ENCODE measurements at regions not wholly inside any gene's neighbourhood (a gene's known extent, or its start where the extent isn't known, plus 50 kb on each side); places are given as distances from the start of the nearest gene placed in this dataset.
"Not testable (repeated sequence)": the region's sequence is repeated elsewhere in the genome, so short reads cannot be mapped to it uniquely, and the experiment has no call there.

DNA sequence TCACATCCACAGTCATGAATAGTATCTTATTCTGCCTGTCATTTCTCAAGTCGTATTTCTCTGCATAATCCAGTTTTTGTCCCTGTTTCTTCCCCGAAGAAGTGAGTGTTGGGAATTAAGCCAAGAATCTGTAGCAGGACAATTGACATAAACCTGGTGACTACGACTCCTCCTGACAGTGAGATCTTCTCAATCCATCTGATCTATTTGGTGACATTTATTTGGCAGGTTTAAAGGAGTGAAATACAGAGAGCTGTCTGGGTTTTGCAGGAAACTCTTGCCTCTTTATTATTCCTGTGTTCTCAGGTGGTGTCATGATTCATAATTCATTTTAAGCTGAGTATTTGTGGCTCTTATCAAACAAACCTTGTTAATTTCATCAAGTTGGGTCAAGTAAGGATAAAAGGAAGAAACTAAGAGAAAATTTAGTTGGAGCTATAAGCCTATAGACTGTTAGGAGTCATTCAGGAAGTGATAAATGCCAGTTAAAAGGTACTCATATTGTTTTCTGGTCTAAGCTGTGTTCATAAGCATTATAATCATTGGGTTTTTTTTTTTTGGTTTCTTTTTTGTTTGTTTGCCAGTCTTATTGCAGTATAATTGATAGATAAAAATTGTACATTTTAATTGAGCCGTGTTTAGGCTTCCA, 95.9 kb upstream of the PCSK1 start:
- DNase-seq (ENCODE audit: low spot score): no peak

DNA sequence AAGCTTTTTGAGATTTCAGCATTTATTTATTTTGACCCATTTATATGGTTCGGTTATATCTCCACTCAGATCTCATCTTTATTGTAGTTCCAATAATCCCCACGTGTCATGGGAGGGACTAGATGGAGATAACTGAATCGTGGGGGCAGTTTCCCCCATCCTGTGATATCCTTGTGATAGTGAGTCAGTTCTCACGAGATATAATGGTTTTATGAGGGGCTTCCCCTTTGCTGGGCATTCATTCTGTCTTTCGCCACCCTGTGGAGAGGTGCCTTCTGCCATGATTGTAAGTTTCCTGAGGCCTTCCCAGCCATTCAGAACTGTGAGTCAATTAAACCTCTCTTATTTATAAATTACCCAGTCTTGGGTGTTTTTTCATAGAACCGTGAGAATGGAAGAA, 96.5 kb upstream of the PCSK1 start:
- no peak for DNase-seq (ENCODE audit: low spot score)

DNA sequence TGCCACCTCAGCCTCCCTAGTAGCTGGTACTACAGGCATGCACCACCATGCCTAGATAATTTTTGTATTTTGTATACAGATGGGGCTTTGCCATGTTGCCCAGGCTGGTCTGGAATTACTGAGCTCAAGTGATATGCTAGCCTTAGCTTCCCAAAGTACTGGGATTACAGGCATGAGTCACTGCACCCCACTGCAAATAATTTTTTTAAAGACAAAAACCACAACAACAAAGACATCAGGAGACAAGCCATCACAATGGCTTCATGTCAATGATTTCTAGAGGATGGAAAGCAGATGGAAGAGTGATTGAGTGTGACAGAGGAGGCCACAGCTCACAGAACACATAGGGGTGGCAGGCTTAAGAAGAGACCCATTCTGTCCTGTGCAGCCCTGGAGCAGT, 97.9 kb upstream of the PCSK1 start:
- DNase-seq (ENCODE audit: low spot score): no peak

DNA sequence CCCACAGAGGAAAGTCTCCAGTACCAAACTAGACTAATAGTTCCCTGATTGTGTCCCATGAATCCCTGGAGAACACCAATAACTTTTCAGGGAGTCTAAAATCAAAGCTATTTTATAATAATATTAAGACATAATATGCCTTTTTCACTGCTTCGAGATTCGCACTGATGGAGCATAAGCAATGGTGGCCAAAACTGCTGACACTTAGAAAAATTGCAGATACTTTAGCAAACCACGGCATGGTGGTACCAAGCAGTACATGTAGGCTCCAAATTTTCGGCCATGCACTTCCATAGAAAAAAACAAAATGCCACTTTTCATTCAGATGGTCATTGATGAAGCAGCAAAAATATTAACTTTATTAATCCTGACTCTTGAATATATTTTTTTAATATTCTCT, 100.3 kb upstream of the PCSK1 start:
- DNase-seq (ENCODE audit: low spot score): no peak

DNA sequence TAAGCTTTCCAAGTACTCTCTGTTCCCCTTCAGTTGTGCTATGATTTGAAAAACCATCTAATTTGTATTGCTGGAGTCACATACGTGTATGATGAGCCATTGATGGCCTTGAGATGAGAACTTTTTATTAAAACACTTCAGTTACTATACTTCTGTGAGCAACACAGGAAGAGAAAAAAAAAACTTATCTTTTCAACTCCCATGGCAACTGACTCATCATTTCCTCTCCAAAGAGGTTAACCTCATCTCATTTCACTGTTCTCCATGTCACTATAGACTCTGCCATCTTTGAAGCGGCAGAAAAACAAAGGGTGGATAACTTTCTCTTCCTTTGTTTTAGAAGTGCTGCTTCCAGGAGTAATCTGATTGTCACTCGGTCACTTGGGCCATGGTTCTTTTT, 104.3 kb upstream of the PCSK1 start:
- DNase-seq (ENCODE audit: low spot score): peak; percentile 71

DNA sequence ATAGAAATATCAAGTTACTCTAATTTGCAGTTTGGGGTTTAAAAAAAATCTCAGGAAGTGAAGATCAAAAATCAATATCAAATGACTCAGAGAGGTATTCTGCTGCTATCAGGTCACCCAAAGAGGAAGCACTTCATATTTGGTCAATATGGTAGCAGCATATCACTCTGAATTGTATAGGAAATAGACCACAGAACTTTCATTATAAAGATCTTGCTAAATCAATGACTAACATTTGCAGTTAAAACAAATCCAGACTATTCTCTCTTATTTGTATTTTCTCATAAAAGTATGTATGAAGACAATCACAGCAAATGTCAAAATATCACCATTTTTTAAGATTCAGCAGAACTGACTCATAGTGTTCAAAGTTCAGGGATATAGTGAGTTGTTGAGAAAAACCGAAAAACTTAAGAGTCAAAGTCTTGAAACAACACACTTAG, 105.8 kb upstream of the PCSK1 start:
- DNase-seq (ENCODE audit: low spot score): peak; percentile 39

DNA sequence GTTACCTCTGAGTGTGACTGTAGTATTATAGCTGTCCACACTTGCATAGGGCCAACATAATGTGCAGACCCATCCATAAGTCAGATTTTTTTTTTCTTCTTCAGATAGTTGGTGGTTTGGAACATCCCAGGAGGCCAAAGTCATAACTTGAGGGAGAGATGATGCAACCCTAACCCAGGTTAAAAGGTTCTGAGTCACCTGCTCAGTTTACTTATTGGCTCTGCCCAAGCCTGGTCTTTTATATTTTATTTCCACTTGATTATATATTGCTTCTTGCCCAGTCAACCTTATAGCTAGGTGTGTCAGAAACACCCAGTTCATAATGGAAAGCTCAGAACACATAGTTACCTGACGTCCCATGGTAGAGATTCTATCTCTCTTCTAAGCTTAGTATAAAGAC, 113.1 kb upstream of the PCSK1 start:
- DNase-seq (ENCODE audit: low spot score): no peak

DNA sequence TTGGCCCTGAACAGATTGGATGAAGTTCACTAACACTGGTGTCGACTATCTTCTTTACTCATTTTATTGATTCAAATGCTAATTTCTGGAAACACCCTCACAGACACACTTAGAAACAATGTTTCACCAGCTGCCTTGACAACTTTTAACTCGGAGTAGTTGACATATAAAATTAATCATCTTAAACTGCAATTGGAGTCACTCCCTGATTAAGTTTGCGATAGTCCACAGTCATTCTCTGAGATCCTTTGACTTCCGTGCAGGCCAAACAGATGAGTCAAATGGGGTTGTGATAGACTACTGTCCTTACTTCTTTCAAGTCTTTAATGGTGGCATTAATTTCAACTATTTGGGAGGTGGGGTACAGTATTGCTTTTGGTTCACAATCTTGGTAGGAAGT, 114.4 kb upstream of the PCSK1 start:
- no peak for DNase-seq (ENCODE audit: low spot score)

DNA sequence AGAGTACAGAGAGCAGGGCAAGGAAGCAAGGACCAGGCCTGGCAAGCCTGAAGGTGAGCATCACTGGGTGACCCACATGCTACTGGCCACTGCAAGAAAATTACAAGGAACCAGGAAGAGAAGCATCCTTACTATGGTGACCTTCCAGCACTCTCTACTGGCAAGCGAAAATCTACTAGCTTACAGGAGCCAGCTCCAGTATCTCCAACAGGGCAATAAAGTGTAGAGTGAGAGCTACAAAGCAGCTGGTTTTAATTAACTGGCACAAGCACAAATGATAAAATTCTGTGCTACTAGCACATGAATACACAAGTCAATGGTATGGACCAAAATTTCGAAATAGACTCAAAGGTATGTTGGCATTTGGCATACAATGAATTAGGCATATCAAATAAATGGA, 113.3 kb upstream of the CAST start:
- no peak for DNase-seq (ENCODE audit: low spot score)

DNA sequence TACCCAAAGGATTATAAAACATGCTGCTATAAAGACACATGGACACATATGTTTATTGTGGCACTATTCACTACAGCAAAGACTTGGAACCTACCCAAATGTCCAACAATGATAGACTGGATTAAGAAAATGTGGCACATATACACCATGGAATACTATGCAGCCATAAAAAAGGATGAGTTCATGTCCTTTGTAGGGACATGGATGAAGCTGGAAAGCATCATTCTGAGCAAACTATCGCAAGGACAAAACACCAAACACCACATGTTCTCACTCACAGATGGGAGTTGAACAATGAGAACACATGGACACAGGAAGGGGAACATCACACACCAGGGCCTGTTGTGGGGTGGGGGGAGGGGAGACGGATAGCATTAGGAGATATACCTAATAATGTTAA, 101.3 kb upstream of the CAST start:
- not testable (repeated sequence) for DNase-seq (ENCODE audit: low spot score)

DNA sequence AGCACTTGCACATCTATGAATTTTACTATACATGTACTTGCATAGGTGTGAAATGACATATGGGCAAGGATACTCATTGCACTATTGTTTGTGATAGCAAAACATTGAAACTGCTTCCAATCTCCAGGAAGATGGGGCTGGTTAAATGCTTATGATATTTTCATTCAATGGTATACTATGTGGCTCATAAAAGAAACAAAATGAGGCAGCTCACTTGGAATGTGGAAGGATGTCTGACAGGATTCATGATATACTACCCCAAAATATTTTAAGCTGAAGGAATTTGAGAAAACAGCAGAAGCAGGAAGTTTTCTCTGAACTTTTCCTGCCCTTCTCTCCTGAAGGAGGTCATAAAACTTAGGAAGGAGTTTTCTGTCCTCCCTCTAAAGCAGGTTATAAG, 99.6 kb upstream of the CAST start:
- DNase-seq (ENCODE audit: low spot score): no peak

DNA sequence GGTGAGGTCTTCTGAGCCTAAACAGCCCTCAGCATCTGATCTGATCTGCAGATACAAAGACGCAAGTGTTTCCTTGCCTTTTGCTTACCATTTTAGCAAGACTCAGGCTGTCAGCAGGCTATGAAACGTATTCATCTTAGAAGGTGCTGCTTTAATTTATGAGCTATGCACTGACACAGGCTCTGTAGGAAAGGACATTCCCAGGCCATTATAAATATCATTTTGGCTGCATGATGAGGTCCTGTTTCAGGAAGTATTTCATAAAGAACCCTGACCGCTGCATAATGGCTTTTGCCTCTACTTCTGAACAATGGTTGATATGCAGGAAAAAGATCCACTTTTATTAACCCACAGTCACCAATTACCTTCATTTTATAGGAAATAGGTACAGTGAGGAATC, 98.4 kb upstream of the CAST start:
- DNase-seq (ENCODE audit: low spot score): no peak

DNA sequence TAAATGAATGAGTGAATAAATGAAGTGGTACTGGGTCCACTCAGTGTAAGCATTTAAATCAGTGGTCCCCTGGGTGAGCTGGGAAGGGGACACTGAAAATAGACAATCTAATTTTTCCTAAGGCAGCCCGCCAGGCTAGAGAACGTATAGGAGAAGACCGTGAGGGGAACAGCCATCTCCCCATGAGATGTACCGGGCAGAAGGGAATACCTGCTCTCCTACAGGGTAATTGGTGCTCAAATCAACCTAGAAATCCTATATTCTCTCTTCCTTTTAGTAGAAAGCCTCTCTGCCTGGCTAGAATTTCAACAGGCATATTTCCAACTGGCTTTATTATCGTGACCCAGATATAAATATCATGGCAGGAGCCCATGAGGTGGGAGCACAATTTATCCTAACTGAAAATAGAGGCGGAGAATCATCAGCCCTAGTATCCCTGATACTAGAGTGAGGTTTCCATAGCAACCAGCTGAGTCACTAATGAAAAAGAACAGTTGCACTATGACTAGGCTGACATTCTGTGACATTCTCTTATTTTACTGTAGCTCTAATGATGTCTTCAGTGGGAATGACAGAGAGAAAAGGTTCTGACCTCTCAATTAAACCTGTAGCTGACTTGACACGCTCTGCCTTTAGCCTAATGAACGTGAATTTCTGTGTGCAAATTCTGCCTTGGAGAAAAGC, 96.5 kb upstream of the CAST start:
- no peak for DNase-seq (ENCODE audit: low spot score)

DNA sequence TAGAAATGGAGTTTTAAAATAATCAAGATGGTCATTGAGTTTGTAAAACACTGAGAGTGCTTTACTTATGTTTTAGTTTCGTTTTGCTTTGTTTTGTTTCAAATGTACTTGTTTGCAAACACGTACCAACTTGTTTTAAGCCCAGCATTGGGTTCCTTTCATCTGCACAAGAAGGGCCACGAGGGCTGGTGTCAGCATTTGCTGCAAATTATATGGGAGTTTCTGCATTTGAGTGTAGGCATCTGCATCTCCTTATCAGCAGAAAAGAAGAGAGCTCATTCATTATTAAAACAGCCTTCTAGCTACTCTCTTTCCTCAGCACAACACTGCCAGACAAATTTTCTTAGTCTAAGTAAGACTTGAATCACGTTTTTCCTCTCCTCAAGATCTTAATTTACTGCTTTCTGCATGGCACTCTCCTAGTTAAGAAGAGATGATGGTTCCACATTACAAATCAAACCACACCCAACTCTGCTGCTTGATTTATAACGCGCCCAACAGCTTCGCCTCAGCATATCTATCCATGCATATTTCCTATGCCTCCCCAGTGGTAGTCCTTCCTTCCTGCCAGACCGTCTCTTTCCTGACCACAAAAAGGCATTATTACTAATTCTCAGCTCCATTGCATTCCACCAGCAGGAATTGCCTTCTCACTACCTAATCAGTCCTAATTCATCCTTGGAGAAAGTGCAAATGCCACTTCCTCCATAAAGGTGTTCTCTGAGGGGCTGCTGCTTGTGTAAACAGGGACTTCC, 95.2 kb upstream of the CAST start:
- no peak for DNase-seq (ENCODE audit: low spot score)

DNA sequence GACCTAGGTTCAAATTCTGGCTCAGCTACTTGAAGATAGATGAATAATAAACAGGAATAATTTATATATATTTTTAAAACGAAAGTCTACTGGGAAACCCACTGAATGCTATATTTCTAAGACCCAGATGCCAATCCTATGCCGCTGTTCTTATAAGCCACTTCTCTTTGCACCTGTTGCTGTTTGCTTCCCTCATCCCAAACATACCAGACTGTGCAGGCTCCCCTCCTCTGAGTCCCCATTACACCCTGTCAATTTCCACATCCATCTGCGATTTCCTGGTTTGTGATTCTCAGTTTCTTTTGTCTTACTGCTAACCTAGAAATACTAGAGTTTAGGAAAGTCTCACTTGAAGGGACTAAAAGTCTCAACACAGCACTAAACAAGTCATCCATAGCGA, 92.8 kb upstream of the CAST start:
- no peak for DNase-seq (ENCODE audit: low spot score)

DNA sequence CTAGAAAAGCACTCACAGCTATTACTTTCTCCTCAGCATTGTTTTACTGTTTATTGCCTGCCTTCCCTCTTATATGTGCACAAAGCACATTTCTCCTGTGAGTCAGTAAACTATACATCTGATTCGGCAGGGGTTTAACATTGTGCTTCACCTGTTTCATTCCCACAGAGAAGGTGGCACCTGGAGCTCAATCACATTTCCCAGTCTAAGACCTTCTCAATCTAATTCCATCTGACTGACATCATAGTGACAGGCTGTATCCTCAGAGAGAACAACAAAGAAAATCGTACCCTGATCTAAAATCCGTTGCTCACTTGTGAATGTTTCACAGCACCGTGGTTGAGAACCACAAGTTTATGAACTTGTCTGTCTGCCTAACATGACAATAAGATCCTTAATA, 92.4 kb upstream of the CAST start:
- DNase-seq (ENCODE audit: low spot score): no peak

DNA sequence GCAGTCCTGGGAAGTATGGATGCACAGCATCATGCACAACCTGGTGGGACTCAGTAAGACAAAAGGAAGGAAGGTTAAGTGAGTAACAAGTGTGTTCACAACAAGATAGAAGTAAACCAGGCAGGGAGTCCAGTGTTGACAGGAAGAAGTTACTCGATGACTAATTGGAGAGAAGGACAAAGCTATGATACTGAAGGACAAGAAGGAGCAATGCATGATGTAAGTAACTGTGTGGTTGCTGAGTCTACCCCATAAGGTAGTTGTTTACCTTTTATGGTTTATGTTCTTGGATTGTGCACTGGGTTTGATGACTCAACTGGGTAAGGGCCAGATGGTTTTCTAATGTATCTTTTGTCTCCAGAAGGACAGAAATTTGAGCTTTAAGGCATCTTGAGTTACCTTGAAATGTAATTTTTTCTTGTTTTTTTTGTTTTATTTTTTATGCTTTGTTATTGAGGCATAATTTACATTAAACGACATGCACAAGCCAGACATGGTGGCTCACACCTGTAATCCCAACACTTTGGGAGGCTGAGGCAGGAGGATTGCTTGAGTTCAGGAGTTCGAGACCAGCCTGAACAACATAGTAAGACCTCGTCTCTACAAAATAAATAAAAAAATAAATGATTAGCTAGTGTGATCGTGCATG, 89.2 kb upstream of the CAST start:
- DNase-seq (ENCODE audit: low spot score): no peak

DNA sequence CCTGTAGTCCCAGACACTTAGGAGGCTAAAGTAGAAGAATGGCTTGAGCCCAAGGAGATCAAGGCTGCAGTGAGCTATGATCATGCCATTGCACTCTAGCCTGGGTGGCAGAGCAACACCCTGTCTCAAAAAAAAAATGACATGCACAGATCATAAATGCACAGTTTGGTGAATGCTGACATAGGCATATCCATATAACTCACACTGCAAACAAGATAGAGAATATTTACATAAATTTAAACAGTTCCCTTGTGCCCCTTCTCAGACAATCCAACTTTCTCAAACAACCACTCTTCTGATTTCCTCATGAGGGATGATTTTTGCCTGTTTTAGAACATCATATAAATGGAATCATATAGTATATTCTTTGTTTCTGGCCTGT, 88.7 kb upstream of the CAST start:
- no peak for DNase-seq (ENCODE audit: low spot score)

DNA sequence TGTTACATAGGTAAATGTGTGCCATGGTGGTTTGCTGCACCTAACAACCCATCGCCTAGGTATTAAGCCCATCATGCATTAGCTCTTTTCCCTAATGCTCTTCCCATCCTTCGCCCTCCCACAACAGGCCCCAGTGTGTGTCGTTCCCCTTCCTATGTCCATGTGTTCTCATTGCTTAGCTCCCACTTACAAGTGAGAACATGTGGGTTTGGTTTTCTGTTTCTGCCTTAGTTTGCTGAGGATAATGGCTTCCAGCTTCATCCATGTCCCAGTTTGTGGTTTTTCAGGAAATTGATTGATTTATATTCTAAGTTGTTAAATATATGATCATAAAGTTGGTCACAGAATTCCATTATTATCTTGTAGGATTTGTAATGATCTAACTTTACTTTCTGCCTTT, 85.3 kb upstream of the CAST start:
- no peak for DNase-seq (ENCODE audit: low spot score)

DNA sequence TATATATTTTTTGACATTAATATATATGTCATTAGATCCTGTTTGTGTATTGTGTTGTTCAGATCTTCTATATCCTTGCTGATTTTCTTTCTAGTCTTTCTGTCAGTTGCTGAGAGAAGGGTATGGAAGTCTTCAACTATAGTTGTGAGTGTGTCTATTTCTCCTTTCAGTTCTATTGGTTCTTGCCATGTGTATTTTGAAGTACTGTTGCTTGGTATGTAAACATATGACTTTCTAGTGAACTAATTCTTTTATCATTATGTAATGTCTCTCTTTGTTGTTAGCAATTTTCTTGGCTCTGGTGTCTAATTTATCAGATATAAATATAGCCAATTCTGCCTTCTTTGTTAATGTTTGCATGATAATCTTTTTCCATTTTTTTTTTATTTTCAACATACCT, 84.3 kb upstream of the CAST start:
- DNase-seq (ENCODE audit: low spot score): no peak

DNA sequence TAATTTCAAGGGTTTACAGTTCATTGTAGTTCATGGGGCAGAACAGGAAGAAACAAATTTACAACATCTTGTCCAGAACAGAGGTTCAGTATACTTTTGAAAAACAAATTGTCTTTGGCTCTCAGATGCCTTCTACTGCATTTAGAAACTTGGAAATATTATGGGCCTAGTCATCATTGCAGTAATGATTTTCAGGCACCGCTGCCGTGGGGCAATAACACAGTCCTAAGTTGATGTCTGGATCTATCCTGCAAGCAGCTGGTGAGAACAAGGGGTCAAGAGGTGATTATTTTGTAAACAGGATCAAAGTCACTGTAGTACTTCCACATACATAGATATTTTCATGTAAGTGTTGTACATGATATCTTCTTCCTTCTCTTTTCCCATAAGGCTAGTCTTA, 82.5 kb upstream of the CAST start:
- no peak for DNase-seq (ENCODE audit: low spot score)

DNA sequence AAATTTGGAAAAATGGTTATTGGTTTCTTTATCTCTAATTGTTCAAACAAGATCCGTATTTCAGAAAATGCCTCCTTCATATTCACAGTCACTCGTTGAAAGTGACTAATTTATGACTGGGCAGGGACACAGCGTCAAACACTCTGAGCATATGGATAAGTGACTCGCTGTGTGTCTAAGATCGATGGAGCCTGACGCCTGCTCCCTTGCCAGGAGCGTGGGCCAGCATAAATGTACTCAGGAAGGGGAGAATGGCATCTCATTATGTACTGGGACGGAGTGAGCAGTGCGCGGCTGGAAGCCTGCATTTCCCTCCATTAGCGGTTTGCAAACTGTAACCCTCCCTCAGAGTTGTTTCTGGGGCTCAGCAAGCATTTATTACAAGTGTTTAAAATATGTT, 79.8 kb upstream of the CAST start:
- no peak for DNase-seq (ENCODE audit: low spot score)

DNA sequence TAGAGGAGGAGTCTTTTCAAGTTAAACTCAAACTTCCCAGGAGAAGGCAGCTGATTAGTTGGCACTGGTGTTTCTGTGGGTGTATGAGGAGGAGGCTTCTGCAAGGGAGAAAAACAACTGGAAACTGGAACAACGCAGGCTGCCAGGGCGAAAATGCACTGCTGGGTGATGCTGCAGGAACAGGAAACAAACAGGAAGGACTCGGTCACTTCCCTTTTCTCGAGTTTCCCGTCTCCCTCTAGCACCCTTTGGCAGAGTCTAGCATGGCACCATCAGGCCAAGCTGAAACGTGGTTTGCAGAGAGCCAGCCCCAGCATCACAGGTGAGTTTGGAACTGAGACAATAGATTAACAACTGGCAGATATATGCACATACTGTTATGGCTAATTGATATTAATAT, 77.5 kb upstream of the CAST start:
- DNase-seq (ENCODE audit: low spot score): no peak
